Keratinocyte (primary cell): ENCODE measurements at regions not wholly inside any gene's neighbourhood (a gene's known extent, or its start where the extent isn't known, plus 50 kb on each side); places are given as distances from the start of the nearest gene placed in this dataset.

ENCODE experiments used
- DNase-seq: peaks from one replicate; pipeline ENCODE4 v3.0.0-alpha.2; 2011; ENCODE audit warnings: low read depth, missing footprints, low spot score
- FAIRE-seq: peaks from 2 replicates; lab custom pipeline; 2011; peaks lifted over from hg19 to GRCh38; lab: Jason Lieb, UNC
- H2AFZ ChIP-seq: 2 replicates; pipeline ENCODE4 v1.6.0; 2012; ENCODE audit warnings: low read length, control low read depth, inconsistent platforms; ENCODE audit not compliant: control insufficient read depth
- H3K27ac ChIP-seq: 2 replicates; pipeline ENCODE4 v1.5.1; 2011; ENCODE audit warnings: low read length; ENCODE audit not compliant: control insufficient read depth, insufficient read depth
- H3K27me3 ChIP-seq: 3 replicates; pipeline ENCODE4 v1.6.0; 2011; ENCODE audit warnings: low read length; ENCODE audit not compliant: control insufficient read depth, insufficient read depth; ENCODE audit errors: extremely low read depth
- H3K36me3 ChIP-seq, 2 experiments: 2 replicates in 1 of 2; 3 replicates in 1 of 2; pipeline ENCODE4 v1.5.1; 2011; ENCODE audit warnings: low read length in 2 of 2, mild to moderate bottlenecking in 1 of 2; ENCODE audit not compliant: control insufficient read depth in 2 of 2, insufficient read depth in 2 of 2; ENCODE audit errors: extremely low read depth in 1 of 2
- H3K4me1 ChIP-seq: 3 replicates; pipeline ENCODE4 v1.5.1; 2011; ENCODE audit warnings: low read length; ENCODE audit not compliant: control insufficient read depth, insufficient read depth; ENCODE audit errors: extremely low read depth
- H3K4me2 ChIP-seq: 3 replicates; pipeline ENCODE4 v1.6.0; 2011; ENCODE audit warnings: low read depth, low read length; ENCODE audit not compliant: control insufficient read depth, insufficient read depth; ENCODE audit errors: extremely low read depth
- H3K4me3 ChIP-seq, 3 experiments: fragments of 200-600 bp in 1 of 3; sonication (generic) in 1 of 3; 2 replicates in 2 of 3; 3 replicates in 1 of 3; pipeline ENCODE4 v1.5.1; 2011 to 2016; ENCODE audit warnings: low read length in 3 of 3, mild to moderate bottlenecking in 3 of 3, control low read depth in 2 of 3, inconsistent platforms in 1 of 3, low read depth in 1 of 3, mixed read lengths in 1 of 3, mixed run types in 1 of 3, moderate library complexity in 1 of 3; ENCODE audit not compliant: control insufficient read depth in 2 of 3, insufficient read depth in 2 of 3; ENCODE audit errors: extremely low read depth in 1 of 3
- H3K79me2 ChIP-seq: 2 replicates; pipeline ENCODE4 v1.6.0; 2012; ENCODE audit warnings: low read length; ENCODE audit not compliant: control insufficient read depth, insufficient read depth
- H3K9ac ChIP-seq: 3 replicates; pipeline ENCODE4 v1.6.0; 2011; ENCODE audit warnings: low read length; ENCODE audit not compliant: control insufficient read depth, insufficient read depth; ENCODE audit errors: extremely low read depth
- H3K9me1 ChIP-seq: 3 replicates; pipeline ENCODE4 v1.6.0; 2011; ENCODE audit warnings: low read length; ENCODE audit not compliant: control insufficient read depth, insufficient read depth; ENCODE audit errors: extremely low read depth
- H3K9me3 ChIP-seq: 2 replicates; pipeline ENCODE4 v1.5.1; 2012; ENCODE audit warnings: low read depth, low read length; ENCODE audit not compliant: control insufficient read depth
- H4K20me1 ChIP-seq: 3 replicates; pipeline ENCODE4 v1.6.0; 2011; ENCODE audit warnings: low read length; ENCODE audit not compliant: control insufficient read depth, insufficient read depth; ENCODE audit errors: extremely low read depth
- CTCF ChIP-seq, 3 experiments: IDR thresholded peaks in 1 of 3; conservative IDR thresholded peaks in 1 of 3; optimal IDR thresholded peaks in 1 of 3; 2 replicates in 2 of 3; 3 replicates in 1 of 3; pipeline versions ENCODE3 to v1.5.1; 2011; ENCODE audit warnings: low read length in 3 of 3, mild to moderate bottlenecking in 3 of 3, moderate library complexity in 2 of 3, control low read depth in 1 of 3, inconsistent platforms in 1 of 3; ENCODE audit not compliant: insufficient read depth in 2 of 3; ENCODE audit errors: extremely low read depth in 1 of 3
- EZH2 ChIP-seq: IDR thresholded peaks from one replicate; pipeline ENCODE4 v1.6.1; 2012; ENCODE audit warnings: inconsistent platforms, mild to moderate bottlenecking, low read length, moderate library complexity
- dilution Hi-C: fragments of 300-500 bp; cut with MboI; formaldehyde crosslinking; loops from one replicate; pipeline ENCODE4 v1.7.0; 2020; ENCODE audit warnings: low sequenced_read_pairs; ENCODE audit not compliant: extremely low pct_ligation_motif_present

DNA sequence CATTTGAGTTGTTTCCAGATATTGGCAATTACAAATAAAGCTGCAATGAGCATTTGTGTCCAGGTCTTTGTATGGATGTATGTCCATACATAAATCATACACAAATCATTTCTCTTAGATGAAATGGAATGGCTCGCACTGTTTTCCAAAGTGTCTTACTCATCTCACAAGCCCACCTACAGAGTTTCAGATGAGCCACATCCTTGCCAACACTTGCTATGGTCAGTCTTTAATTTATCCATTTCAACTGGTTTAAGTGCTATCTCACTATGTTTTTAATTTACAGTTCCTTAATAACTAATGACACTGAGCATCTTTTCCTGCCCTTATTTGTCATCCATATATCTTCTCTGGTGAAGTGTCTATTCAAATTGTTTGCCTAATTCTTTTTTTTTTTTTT, 132.9 kb upstream of the DIO3 start:
- H3K79me2 ChIP-seq, result no peaks in the 10 kb centered on the region
- dilution Hi-C loops, result no loop called here

DNA sequence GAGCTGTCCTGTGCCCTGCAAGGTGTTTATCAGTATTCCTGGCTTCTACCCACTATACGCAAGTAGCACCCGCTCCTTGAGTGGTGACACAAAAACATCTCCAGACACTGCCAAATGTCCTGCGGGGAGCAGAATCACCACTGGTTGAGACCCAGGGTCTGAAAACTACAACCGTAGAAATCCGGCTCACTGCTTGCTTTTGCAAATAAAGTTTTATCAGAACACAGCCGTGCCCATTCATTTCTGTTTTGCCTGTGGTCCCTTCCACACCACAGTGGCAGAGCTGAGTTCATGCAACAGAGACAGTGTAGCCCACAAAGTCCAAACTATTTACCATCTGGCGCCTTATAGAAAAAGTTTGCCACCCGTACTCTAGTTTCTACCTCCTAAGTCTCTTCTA, 125.7 kb upstream of the DIO3 start:
- TF ChIP-seq CTCF (optimal IDR thresholded peaks at IDR 0.05 in 1 of 3, IDR thresholded peaks at IDR 0.05 in 1 of 3, conservative IDR thresholded peaks at IDR 0.05 in 1 of 3; ENCODE audit: extremely low read depth in 1 of 3, insufficient read depth in 2 of 3, low read length in 3 of 3), result no peak
- TF ChIP-seq EZH2, result no peak
- Histone ChIP-seq H3K27me3 (no peaks in the 10 kb centered on the region), H4K20me1 (no peaks in the 10 kb centered on the region), H3K9me1 (no peaks in the 10 kb centered on the region), H3K4me3 (no peak overlapping the region), H3K79me2 (no peaks in the 10 kb centered on the region), H3K4me2 (no peak overlapping the region), H3K9me3 (no peaks in the 10 kb centered on the region), H3K27ac (no peak overlapping the region), H3K4me1 (no peaks in the 10 kb centered on the region), H3K36me3 (no peaks in the 10 kb centered on the region), H3K9ac (no peak overlapping the region), H2AFZ (no peak overlapping the region)
- FAIRE-seq (no peak), DNase-seq (no peak)
- dilution Hi-C loops, result no loop called here

More for the DNA sequence above, 132.9 kb upstream of the DIO3 start:
- no peak overlapping the region for H3K9ac ChIP-seq
- no peak overlapping the region for H3K4me2 ChIP-seq
- H2AFZ ChIP-seq, result no peak overlapping the region
- H3K36me3 ChIP-seq, result no peaks in the 10 kb centered on the region
- H3K4me1 ChIP-seq, result no peaks in the 10 kb centered on the region
- DNase-seq, result no peak
- H3K9me3 ChIP-seq, result no peaks in the 10 kb centered on the region
- TF ChIP-seq CTCF (optimal IDR thresholded peaks at IDR 0.05 in 1 of 3, IDR thresholded peaks at IDR 0.05 in 1 of 3, conservative IDR thresholded peaks at IDR 0.05 in 1 of 3; ENCODE audit: extremely low read depth in 1 of 3, insufficient read depth in 2 of 3, low read length in 3 of 3), result no peak
- no peaks in the 10 kb centered on the region for H3K9me1 ChIP-seq
- H4K20me1 ChIP-seq, result no peaks in the 10 kb centered on the region
- no peak overlapping the region for H3K27ac ChIP-seq
- no peak for FAIRE-seq
- H3K4me3 ChIP-seq, result no peak overlapping the region
- H3K27me3 ChIP-seq, result no peaks in the 10 kb centered on the region
